CD14-positive monocyte (primary cell): ENCODE measurements at regions not wholly inside any gene's neighbourhood (a gene's known extent, or its start where the extent isn't known, plus 50 kb on each side); places are given as distances from the start of the nearest gene placed in this dataset.

Source experiments
- DNase-seq, 3 donors: peaks; one replicate each; pipeline ENCODE4 v3.0.0-alpha.2; 2011 to 2022
- H2AFZ ChIP-seq: 2 replicates; pipeline ENCODE4 v1.6.0; 2012; ENCODE audit warnings: mild to moderate bottlenecking, low read depth, low read length, inconsistent platforms; ENCODE audit not compliant: insufficient read depth, poor library complexity, severe bottlenecking
- H3K27ac ChIP-seq, 2 donors: 1 replicate in 1 of 2; 2 replicates in 1 of 2; pipeline ENCODE4 v1.5.1; 2012 to 2013; ENCODE audit warnings: low read length in 2 of 2, control low read depth in 1 of 2, inconsistent platforms in 1 of 2, low read depth in 1 of 2, mild to moderate bottlenecking in 1 of 2
- H3K27me3 ChIP-seq, 2 donors: one replicate each; pipeline versions ENCODE4 v1.6.0 to v1.6.1; 2011 to 2013; ENCODE audit warnings: low read length in 2 of 2; ENCODE audit not compliant: control insufficient read depth in 2 of 2, insufficient read depth in 2 of 2
- H3K36me3 ChIP-seq, 2 donors: replicated peaks in 1 of 2; 1 replicate in 1 of 2; 2 replicates in 1 of 2; pipeline versions ENCODE4 v1.5.1 to v1.6.1; 2012 to 2013; ENCODE audit warnings: low read length in 2 of 2, control low read depth in 1 of 2, inconsistent platforms in 1 of 2, mild to moderate bottlenecking in 1 of 2; ENCODE audit not compliant: insufficient read depth in 2 of 2, control insufficient read depth in 1 of 2
- H3K4me1 ChIP-seq, 2 donors: 1 replicate in 1 of 2; 2 replicates in 1 of 2; pipeline versions ENCODE4 v1.5.1 to v1.6.1; 2012 to 2013; ENCODE audit warnings: low read length in 2 of 2, control low read depth in 1 of 2, inconsistent platforms in 1 of 2, mild to moderate bottlenecking in 1 of 2, moderate library complexity in 1 of 2; ENCODE audit not compliant: insufficient read depth in 2 of 2, control insufficient read depth in 1 of 2
- H3K4me2 ChIP-seq: replicated peaks from 2 replicates; pipeline ENCODE3; 2012; ENCODE audit warnings: low read length, moderate library complexity, mild to moderate bottlenecking; ENCODE audit not compliant: poor library complexity, severe bottlenecking; ENCODE audit errors: extremely low read depth
- H3K4me3 ChIP-seq, 3 experiments: fragments of 200-600 bp in 1 of 3; sonication (generic) in 1 of 3; replicated peaks in 1 of 3; 1 replicate in 2 of 3; 2 replicates in 1 of 3; pipeline ENCODE4 v1.5.1; 2011 to 2013; ENCODE audit warnings: low read length in 3 of 3, mild to moderate bottlenecking in 3 of 3, control low read depth in 2 of 3, low read depth in 2 of 3, inconsistent platforms in 1 of 3, moderate library complexity in 1 of 3
- H3K79me2 ChIP-seq: 2 replicates; pipeline ENCODE4 v1.6.0; 2012; ENCODE audit warnings: mild to moderate bottlenecking, control low read depth, inconsistent platforms, low read length, moderate library complexity; ENCODE audit not compliant: insufficient read depth
- H3K9ac ChIP-seq: 2 replicates; pipeline ENCODE4 v1.6.0; 2017; ENCODE audit warnings: low read length, mild to moderate bottlenecking; ENCODE audit not compliant: insufficient read depth, poor library complexity, severe bottlenecking
- H3K9me3 ChIP-seq, 2 donors: replicated peaks in 1 of 2; 1 replicate in 1 of 2; 2 replicates in 1 of 2; pipeline versions ENCODE4 v1.5.1 to v1.6.1; 2012 to 2013; ENCODE audit warnings: low read length in 2 of 2, control low read depth in 1 of 2; ENCODE audit not compliant: control insufficient read depth in 1 of 2, insufficient read depth in 1 of 2
- H4K20me1 ChIP-seq: 2 replicates; pipeline ENCODE4 v1.6.0; 2012; ENCODE audit warnings: mild to moderate bottlenecking, low read length, control low read depth, moderate library complexity; ENCODE audit not compliant: insufficient read depth
- H3K27ac Mint-ChIP-seq, 7 donors: one replicate each; pipeline ENCODE4 v1.8.0; 2020; ENCODE audit warnings: mild to moderate bottlenecking in 7 of 7, mixed read lengths in 7 of 7, moderate library complexity in 6 of 7, inconsistent platforms in 2 of 7
- H3K27me3 Mint-ChIP-seq, 3 donors: one replicate each; pipeline ENCODE4 v1.8.0; 2021 to 2022; ENCODE audit warnings: low read depth in 3 of 3, mild to moderate bottlenecking in 3 of 3, mixed read lengths in 3 of 3, moderate library complexity in 3 of 3, inconsistent platforms in 1 of 3
- H3K36me3 Mint-ChIP-seq, 2 donors: one replicate each; pipeline ENCODE4 v1.8.0; 2020; ENCODE audit warnings: mixed read lengths in 2 of 2, inconsistent platforms in 1 of 2, mild to moderate bottlenecking in 1 of 2
- H3K4me1 Mint-ChIP-seq: one replicate; pipeline ENCODE4 v1.8.0; 2020; ENCODE audit warnings: mild to moderate bottlenecking, mixed read lengths
- H3K4me3 Mint-ChIP-seq, 2 donors: one replicate each; pipeline ENCODE4 v1.8.0; 2020; ENCODE audit warnings: mild to moderate bottlenecking in 2 of 2, mixed read lengths in 2 of 2, moderate library complexity in 1 of 2
- H3K9me3 Mint-ChIP-seq, 7 donors: one replicate each; pipeline ENCODE4 v1.8.0; 2020 to 2022; ENCODE audit warnings: mixed read lengths in 7 of 7, mild to moderate bottlenecking in 6 of 7, moderate library complexity in 6 of 7, inconsistent platforms in 2 of 7
- CTCF ChIP-seq: fragments of 200-600 bp; IDR thresholded peaks from one replicate; pipeline ENCODE4 v1.8.0; 2022; ENCODE audit warnings: antibody characterized with exemption, mild to moderate bottlenecking
- WGBS: methylation state at CpG from one replicate; pipeline ENCODE4 v1.1.5; 2013; ENCODE audit warnings: missing lambda C conversion rate; ENCODE audit not compliant: insufficient coverage; 5-methylcytosine and 5-hydroxymethylcytosine counted together
- intact Hi-C, 2 donors: fragments of 100-400 bp; cut with micrococcal nuclease; formaldehyde crosslinking; loops; one replicate each; pipeline versions ENCODE4 v1.15.0 to v1.15.1; 2023

GRCh38 chr5:106241409-106241808, 1429.3 kb downstream of the EFNA5 start:
- H3K4me1 ChIP-seq = no peaks in the 10 kb centered on the region
- H3K4me3 ChIP-seq = no peak overlapping the region
- no peak overlapping the region for H2AFZ ChIP-seq
- Mint-ChIP-seq H3K27ac (no peak overlapping the region), H3K36me3 (no peaks in the 10 kb centered on the region), H3K4me3 (no peak overlapping the region), H3K9me3 (peaks cover 0 to 6% (median 2%) of the 10 kb centered on the region in 7 donors), H3K27me3 (peaks cover 0 to 1% (median 1%) of the 10 kb centered on the region in 3 donors), H3K4me1 (no peaks in the 10 kb centered on the region)
- intact Hi-C loops = no loop called here
- no peaks in the 10 kb centered on the region for H3K36me3 ChIP-seq
- peaks cover 4% of the 10 kb centered on the region in 2 donors for H3K9me3 ChIP-seq
- no peak overlapping the region for H3K9ac ChIP-seq
- DNase-seq = no peak
- H3K79me2 ChIP-seq = no peaks in the 10 kb centered on the region
- no peak overlapping the region for H3K4me2 ChIP-seq
- no peaks in the 10 kb centered on the region for H4K20me1 ChIP-seq
- no peaks in the 10 kb centered on the region for H3K27me3 ChIP-seq
- no peak for TF ChIP-seq CTCF
- no peak overlapping the region for H3K27ac ChIP-seq

- no peak overlapping the region for H3K9ac ChIP-seq
- H3K27ac ChIP-seq = no peak overlapping the region
- no peaks in the 10 kb centered on the region for H3K36me3 ChIP-seq
- H3K4me1 ChIP-seq = no peaks in the 10 kb centered on the region
- no peaks in the 10 kb centered on the region for H4K20me1 ChIP-seq
- 93% methylated on average over 24 of the region's 25 CpGs for WGBS
- H2AFZ ChIP-seq = no peak overlapping the region
- intact Hi-C loops = no loop called here
- Mint-ChIP-seq H3K9me3 (peaks cover 2 to 10% (median 7%) of the 10 kb centered on the region in 7 donors), H3K4me3 (no peak overlapping the region), H3K27ac (no peak overlapping the region), H3K27me3 (no peaks in the 10 kb centered on the region), H3K4me1 (no peaks in the 10 kb centered on the region), H3K36me3 (no peaks in the 10 kb centered on the region)
- TF ChIP-seq CTCF = no peak
- no peak overlapping the region for H3K4me3 ChIP-seq
- H3K9me3 ChIP-seq = peaks cover 7 to 18% of the 10 kb centered on the region in 2 donors
- H3K79me2 ChIP-seq = no peaks in the 10 kb centered on the region
- no peak for DNase-seq
- H3K4me2 ChIP-seq = no peak overlapping the region
- H3K27me3 ChIP-seq = no peaks in the 10 kb centered on the region
Observed at GRCh38 chr5:106205916-106206571, 1464.7 kb downstream of the EFNA5 start.
